ENCODE measurements at regions not wholly inside any gene's neighbourhood (a gene's known extent, or its start where the extent isn't known, plus 50 kb on each side); places are given as distances from the start of the nearest gene placed in this dataset.

DNA sequence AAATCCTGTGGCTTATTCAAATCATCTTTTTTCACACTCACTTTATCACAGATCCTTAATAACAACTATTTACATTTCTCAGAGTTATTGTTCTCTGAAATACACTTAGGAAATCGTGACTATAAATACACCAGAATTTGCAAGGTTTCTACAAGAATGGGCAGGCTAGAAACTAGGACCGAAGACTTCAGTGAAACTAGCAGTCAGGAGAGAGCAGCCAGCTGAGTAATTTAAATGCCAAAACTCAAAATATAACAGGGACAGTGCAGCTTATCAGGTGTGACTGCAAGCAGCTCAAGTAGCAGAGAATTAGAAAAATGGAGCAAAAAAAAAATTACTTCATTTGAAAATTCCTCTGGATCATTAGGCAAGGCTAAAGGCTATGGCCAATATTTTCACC is 719.3 kb upstream of the ZNF608 start (continued):
- TF ChIP-seq FOS (IDR thresholded peaks at IDR 0.05; ENCODE audit: borderline replicate concordance, extremely low read depth, insufficient read length), result no peak
- TF ChIP-seq, protein P1, sequence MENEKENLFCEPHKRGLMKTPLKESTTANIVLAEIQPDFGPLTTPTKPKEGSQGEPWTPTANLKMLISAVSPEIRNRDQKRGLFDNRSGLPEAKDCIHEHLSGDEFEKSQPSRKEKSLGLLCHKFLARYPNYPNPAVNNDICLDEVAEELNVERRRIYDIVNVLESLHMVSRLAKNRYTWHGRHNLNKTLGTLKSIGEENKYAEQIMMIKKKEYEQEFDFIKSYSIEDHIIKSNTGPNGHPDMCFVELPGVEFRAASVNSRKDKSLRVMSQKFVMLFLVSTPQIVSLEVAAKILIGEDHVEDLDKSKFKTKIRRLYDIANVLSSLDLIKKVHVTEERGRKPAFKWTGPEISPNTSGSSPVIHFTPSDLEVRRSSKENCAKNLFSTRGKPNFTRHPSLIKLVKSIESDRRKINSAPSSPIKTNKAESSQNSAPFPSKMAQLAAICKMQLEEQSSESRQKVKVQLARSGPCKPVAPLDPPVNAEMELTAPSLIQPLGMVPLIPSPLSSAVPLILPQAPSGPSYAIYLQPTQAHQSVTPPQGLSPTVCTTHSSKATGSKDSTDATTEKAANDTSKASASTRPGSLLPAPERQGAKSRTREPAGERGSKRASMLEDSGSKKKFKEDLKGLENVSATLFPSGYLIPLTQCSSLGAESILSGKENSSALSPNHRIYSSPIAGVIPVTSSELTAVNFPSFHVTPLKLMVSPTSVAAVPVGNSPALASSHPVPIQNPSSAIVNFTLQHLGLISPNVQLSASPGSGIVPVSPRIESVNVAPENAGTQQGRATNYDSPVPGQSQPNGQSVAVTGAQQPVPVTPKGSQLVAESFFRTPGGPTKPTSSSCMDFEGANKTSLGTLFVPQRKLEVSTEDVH (IDR thresholded peaks at IDR 0.05; ENCODE audit: low read depth, partially characterized antibody), result no peak
- TF ChIP-seq, protein P2, sequence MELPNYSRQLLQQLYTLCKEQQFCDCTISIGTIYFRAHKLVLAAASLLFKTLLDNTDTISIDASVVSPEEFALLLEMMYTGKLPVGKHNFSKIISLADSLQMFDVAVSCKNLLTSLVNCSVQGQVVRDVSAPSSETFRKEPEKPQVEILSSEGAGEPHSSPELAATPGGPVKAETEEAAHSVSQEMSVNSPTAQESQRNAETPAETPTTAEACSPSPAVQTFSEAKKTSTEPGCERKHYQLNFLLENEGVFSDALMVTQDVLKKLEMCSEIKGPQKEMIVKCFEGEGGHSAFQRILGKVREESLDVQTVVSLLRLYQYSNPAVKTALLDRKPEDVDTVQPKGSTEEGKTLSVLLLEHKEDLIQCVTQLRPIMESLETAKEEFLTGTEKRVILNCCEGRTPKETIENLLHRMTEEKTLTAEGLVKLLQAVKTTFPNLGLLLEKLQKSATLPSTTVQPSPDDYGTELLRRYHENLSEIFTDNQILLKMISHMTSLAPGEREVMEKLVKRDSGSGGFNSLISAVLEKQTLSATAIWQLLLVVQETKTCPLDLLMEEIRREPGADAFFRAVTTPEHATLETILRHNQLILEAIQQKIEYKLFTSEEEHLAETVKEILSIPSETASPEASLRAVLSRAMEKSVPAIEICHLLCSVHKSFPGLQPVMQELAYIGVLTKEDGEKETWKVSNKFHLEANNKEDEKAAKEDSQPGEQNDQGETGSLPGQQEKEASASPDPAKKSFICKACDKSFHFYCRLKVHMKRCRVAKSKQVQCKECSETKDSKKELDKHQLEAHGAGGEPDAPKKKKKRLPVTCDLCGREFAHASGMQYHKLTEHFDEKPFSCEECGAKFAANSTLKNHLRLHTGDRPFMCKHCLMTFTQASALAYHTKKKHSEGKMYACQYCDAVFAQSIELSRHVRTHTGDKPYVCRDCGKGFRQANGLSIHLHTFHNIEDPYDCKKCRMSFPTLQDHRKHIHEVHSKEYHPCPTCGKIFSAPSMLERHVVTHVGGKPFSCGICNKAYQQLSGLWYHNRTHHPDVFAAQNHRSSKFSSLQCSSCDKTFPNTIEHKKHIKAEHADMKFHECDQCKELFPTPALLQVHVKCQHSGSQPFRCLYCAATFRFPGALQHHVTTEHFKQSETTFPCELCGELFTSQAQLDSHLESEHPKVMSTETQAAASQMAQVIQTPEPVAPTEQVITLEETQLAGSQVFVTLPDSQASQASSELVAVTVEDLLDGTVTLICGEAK (IDR thresholded peaks at IDR 0.05; ENCODE audit: borderline replicate concordance), result no peak
- no peak for TF ChIP-seq BRCA1 (IDR thresholded peaks at IDR 0.05; ENCODE audit: low read depth, low read length)
- TF ChIP-seq HDAC6 (IDR thresholded peaks at IDR 0.05; ENCODE audit: unreplicated experiment), result no peak
- TF ChIP-seq CHD4 (IDR thresholded peaks at IDR 0.05), result no peak
- TF ChIP-seq TAF1 (IDR thresholded peaks at IDR 0.05; ENCODE audit: borderline replicate concordance, low read depth, low read length), result no peak
- TF ChIP-seq CBX3 (IDR thresholded peaks at IDR 0.05; ENCODE audit: borderline replicate concordance, low read depth), result no peak
- no peak for TF ChIP-seq NR2C2 (IDR thresholded peaks at IDR 0.05; ENCODE audit: borderline replicate concordance, control insufficient read depth, insufficient read length, low read depth)

Data from GM12878 (cell line).